ENCODE measurements at regions not wholly inside any gene's neighbourhood (a gene's known extent, or its start where the extent isn't known, plus 50 kb on each side); places are given as distances from the start of the nearest gene placed in this dataset.

DNA sequence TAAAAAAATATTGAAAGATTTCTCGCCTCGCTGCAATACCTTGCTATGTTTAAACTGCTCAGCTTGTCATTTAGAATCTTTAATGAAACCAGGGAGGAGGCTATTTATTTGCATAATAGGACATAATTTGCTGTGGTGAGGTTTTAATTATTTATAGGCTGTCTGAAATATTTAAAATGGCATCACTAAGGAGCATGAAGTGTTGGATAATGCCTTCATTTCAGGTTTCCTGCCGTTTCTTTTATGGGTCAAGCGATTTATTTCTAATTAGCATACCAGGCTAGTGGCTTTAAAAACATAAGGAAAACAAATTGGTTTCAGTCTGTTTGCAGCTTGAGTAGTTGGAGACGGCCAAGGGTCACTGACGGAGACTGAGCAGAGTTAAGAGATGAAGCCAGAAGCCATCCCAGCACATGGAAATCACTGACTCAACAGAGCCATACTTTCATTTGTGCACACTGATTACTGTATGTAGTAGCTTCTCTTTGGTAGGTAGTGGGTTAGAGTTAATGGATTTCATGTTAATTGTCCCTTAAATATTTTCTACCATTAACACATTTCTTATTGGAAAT lies 1962.4 kb upstream of the TENM3 start:
- TF ChIP-seq CTCF (conservative IDR thresholded peaks at IDR 0.05; ENCODE audit: low read depth, low read length) (no peak), EZH2 (IDR thresholded peaks at IDR 0.05; ENCODE audit: borderline replicate concordance, low read depth, low read length, poor library complexity, severe bottlenecking) (no peak)
